Adrenal gland (tissue), 9 donors: ENCODE measurements at regions not wholly inside any gene's neighbourhood (a gene's known extent, or its start where the extent isn't known, plus 50 kb on each side); places are given as distances from the start of the nearest gene placed in this dataset.

Experiments
- DNase-seq, 7 donors: peaks; one replicate each; pipeline ENCODE4 v3.0.0-alpha.2; 2019 to 2020
- H3K27ac ChIP-seq, 5 donors: fragments of 200-600 bp; sonication (generic) in 4 of 5; 1 replicate in 3 of 5; 2 replicates in 2 of 5; pipeline versions ENCODE4 v1.5.1 to v1.8.0; 2016 to 2020; ENCODE audit warnings: mild to moderate bottlenecking in 1 of 5
- H3K27me3 ChIP-seq: fragments of 200-600 bp; 2 replicates; pipeline ENCODE4 v1.8.0; 2021
- H3K36me3 ChIP-seq, 2 donors: fragments of 200-600 bp; replicated peaks in 1 of 2; 1 replicate in 1 of 2; 2 replicates in 1 of 2; pipeline versions ENCODE4 v1.5.1 to v1.8.0; 2018 to 2022
- H3K4me1 ChIP-seq, 2 donors: fragments of 200-600 bp; replicated peaks in 1 of 2; 1 replicate in 1 of 2; 2 replicates in 1 of 2; pipeline versions ENCODE4 v1.5.1 to v1.8.0; 2018 to 2021
- H3K4me3 ChIP-seq, 4 donors: fragments of 200-600 bp; sonication (generic) in 3 of 4; one replicate each; pipeline ENCODE4 v1.5.1; 2016 to 2018
- H3K9me3 ChIP-seq, 3 donors: fragments of 200-600 bp; sonication (generic) in 1 of 3; replicated peaks in 1 of 3; 1 replicate in 2 of 3; 2 replicates in 1 of 3; pipeline versions ENCODE4 v1.5.1 to v1.8.0; 2016 to 2021
- POLR2A ChIP-seq, 2 donors: fragments of 450-650 bp; IDR thresholded peaks; one replicate each; pipeline ENCODE4 v1.6.1; 2017; ENCODE audit warnings: antibody characterized with exemption in 2 of 2, mild to moderate bottlenecking in 2 of 2, moderate library complexity in 1 of 2
- WGBS, 4 donors: extraction: QIAGEN DNeasy Blood & Tissue Kit in 2 of 4; methylation state at CpG; one replicate each; pipeline versions ENCODE4 v1.1.5 to v1.1.7; 2013 to 2017; 5-methylcytosine and 5-hydroxymethylcytosine counted together
- intact Hi-C, 2 donors: fragments of 100-400 bp; cut with DNase I; formaldehyde crosslinking; loops; one replicate each; pipeline versions ENCODE4 v1.14.1 to v1.15.0; 2022 to 2023
- TF ChIP-seq, protein P1 (sequence below), 6 experiments: fragments of 450-650 bp in 4 of 6; fragments of 200-600 bp in 2 of 6; sonication (generic) in 1 of 6; IDR thresholded peaks; 1 replicate in 5 of 6; 2 replicates in 1 of 6; pipeline versions ENCODE4 v1.5.1 to v1.8.0; 2016 to 2021; ENCODE audit warnings: antibody characterized with exemption in 6 of 6, mild to moderate bottlenecking in 2 of 6, moderate library complexity in 1 of 6
- donor health status: healthy with polysubstance abuse.
- donor health status: Bipolar disorder and iron deficiency.
- donor health status: DM: yes; HTN: yes; CAD: no.
- donor health status: DM: no; HTN: no; CAD: no.
- donor health status: DM: no; HTN: no; CAD: no.

DNA sequence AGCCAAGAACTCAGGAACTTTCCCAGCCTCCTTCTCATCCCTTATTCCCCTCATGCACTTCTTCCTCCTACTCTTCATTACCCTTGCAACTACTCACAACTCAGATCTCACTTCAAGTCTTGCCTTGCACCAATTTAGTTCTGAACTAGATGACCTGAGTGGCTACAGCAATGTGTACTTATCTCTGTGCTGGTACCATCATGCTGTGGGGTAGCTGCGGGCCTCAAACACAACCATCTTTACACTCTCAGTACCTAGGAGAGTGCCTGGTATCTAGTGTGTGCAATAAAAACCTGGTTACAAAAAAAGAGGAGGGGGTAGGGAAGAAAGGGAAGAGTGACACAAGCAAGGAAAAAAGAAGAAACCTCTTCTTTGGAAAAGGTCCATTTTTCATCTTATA lies 219.0 kb downstream of the SPTSSA start:
- intact Hi-C loops, result no loop called here
- Histone ChIP-seq H3K4me1 (no peaks in the 10 kb centered on the region), H3K27ac (no peak overlapping the region), H3K4me3 (no peak overlapping the region), H3K36me3 (no peaks in the 10 kb centered on the region), H3K27me3 (no peaks in the 10 kb centered on the region), H3K9me3 (no peaks in the 10 kb centered on the region)
- TF ChIP-seq, protein P1, sequence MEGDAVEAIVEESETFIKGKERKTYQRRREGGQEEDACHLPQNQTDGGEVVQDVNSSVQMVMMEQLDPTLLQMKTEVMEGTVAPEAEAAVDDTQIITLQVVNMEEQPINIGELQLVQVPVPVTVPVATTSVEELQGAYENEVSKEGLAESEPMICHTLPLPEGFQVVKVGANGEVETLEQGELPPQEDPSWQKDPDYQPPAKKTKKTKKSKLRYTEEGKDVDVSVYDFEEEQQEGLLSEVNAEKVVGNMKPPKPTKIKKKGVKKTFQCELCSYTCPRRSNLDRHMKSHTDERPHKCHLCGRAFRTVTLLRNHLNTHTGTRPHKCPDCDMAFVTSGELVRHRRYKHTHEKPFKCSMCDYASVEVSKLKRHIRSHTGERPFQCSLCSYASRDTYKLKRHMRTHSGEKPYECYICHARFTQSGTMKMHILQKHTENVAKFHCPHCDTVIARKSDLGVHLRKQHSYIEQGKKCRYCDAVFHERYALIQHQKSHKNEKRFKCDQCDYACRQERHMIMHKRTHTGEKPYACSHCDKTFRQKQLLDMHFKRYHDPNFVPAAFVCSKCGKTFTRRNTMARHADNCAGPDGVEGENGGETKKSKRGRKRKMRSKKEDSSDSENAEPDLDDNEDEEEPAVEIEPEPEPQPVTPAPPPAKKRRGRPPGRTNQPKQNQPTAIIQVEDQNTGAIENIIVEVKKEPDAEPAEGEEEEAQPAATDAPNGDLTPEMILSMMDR (IDR thresholded peaks at IDR 0.05), result no peak
- TF ChIP-seq POLR2A (IDR thresholded peaks at IDR 0.05), result no peak
- DNase-seq, result no peak
- WGBS, 4 donors, result 67 to 88% (median 76%) methylated on average over 1 of the region's 1 CpG

DNA sequence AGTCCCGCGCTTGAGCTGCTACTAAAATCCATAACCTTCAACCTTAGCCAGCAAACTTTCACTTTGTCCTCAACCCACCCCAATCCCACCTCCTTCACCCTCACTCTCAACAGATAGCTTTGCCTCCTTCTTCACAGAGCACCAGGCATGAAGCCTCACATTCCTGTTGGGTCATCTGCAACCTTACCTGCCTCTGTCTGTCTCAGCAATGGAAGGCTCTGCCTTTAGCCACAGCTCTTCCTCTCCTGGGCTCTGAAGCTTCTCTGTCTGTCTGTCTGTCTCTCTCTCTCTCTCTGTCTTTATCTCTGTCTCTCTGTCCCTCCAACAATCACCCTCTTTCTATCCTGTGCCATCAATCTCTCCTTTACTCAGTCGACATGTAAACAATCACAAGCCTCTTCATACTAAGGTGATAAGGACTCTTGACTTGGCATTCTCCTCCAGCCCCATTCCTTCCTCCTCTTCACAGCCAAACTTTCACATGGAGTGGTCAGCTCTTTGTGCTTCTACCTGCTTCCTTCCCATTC lies 220.8 kb downstream of the SPTSSA start:
- 85 to 90% (median 87%) methylated on average over 3 of the region's 3 CpGs for WGBS, 4 donors
- intact Hi-C loops, result no loop called here
- no peak for TF ChIP-seq POLR2A (IDR thresholded peaks at IDR 0.05)
- TF ChIP-seq, protein P1 (IDR thresholded peaks at IDR 0.05), result no peak
- Histone ChIP-seq H3K4me3 (no peak overlapping the region), H3K9me3 (no peaks in the 10 kb centered on the region), H3K27ac (no peak overlapping the region), H3K27me3 (no peaks in the 10 kb centered on the region), H3K4me1 (no peaks in the 10 kb centered on the region), H3K36me3 (no peaks in the 10 kb centered on the region)
- DNase-seq, result no peak

DNA sequence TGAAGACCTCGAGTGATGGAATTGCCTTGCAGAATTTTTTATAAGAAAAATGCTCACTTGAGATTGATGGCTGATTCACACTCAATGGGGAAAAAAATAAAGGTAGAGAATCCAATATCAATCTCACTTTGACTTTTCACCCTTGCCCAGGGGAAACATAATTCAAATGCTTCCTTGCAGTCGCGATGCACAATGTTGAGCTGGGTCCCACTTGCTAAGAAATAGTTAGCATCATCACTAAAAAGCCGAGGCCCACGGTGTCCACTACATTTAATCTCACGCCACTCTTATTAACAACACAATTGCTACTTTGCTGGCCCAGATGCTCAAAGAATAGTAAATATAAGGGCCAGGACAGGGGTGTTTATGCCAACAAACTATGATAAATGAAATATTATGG lies 223.4 kb downstream of the SPTSSA start:
- no peaks in the 10 kb centered on the region for H3K27me3 ChIP-seq
- intact Hi-C loops, result loop anchor here in 1 of 2 donors (10.0 kb wide), 1 partner anchor 394 kb away; no protein-coding TSS in a partner anchor
- TF ChIP-seq, protein P1 (IDR thresholded peaks at IDR 0.05), result no peak
- no peak for TF ChIP-seq POLR2A (IDR thresholded peaks at IDR 0.05)
- no peak for DNase-seq
- H3K27ac ChIP-seq, result no peak overlapping the region
- 81 to 88% (median 85%) methylated on average over 6 of the region's 6 CpGs for WGBS, 4 donors
- no peak overlapping the region for H3K4me3 ChIP-seq
- H3K4me1 ChIP-seq, result no peaks in the 10 kb centered on the region
- no peaks in the 10 kb centered on the region for H3K9me3 ChIP-seq
- no peaks in the 10 kb centered on the region for H3K36me3 ChIP-seq

DNA sequence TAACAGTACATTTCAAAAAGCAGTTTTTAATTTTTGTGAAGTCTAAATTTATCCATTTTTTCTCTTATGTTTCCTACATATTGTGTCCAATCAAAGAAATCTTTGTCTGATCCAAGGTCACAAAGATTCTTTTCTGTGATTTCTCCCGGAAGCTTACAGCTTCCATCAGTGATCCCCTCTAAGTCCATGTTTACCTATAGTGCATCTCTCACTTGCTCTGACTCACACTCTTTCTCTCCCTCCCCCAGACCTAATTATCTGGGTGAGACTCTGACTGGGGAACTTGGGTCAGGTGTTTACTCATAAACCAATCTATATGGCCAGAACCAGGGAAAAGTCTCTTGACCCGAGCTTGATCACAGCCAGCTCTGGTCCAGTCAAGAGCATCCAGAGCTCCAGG lies 224.4 kb downstream of the SPTSSA start:
- no peaks in the 10 kb centered on the region for H3K36me3 ChIP-seq
- no peaks in the 10 kb centered on the region for H3K27me3 ChIP-seq
- TF ChIP-seq POLR2A (IDR thresholded peaks at IDR 0.05), result no peak
- TF ChIP-seq, protein P1 (IDR thresholded peaks at IDR 0.05), result no peak
- H3K9me3 ChIP-seq, result no peaks in the 10 kb centered on the region
- no peaks in the 10 kb centered on the region for H3K4me1 ChIP-seq
- intact Hi-C loops, result loop anchor here in 1 of 2 donors (10.0 kb wide), 1 partner anchor 393 kb away; no protein-coding TSS in a partner anchor
- 64 to 72% (median 69%) methylated on average over 2 of the region's 2 CpGs for WGBS, 4 donors
- H3K27ac ChIP-seq, result no peak overlapping the region
- H3K4me3 ChIP-seq, result no peak overlapping the region
- no peak for DNase-seq
